ENCODE measurements at regions not wholly inside any gene's neighbourhood (a gene's known extent, or its start where the extent isn't known, plus 50 kb on each side); places are given as distances from the start of the nearest gene placed in this dataset.

- Histone ChIP-seq H3K9me3 (ENCODE audit: severe bottlenecking) (no peaks in the 10 kb centered on the region), H3K36me3 (no peaks in the 10 kb centered on the region), H3K27ac (no peak overlapping the region), H3K4me3 (ENCODE audit: low read depth, low read length) (no peak overlapping the region), H3K27me3 (ENCODE audit: insufficient read depth, low read depth, severe bottlenecking) (no peaks in the 10 kb centered on the region)
- no peak for TF ChIP-seq CTCF (IDR thresholded peaks at IDR 0.05; ENCODE audit: low read depth, low read length)
- no peak for DNase-seq
Measured at GRCh38 chr6:158920311-158920905, 79.6 kb downstream of the RSPH3 start.

- no peaks in the 10 kb centered on the region for H3K27me3 ChIP-seq (ENCODE audit: insufficient read depth, low read depth, severe bottlenecking)
- DNase-seq = no peak
- no peak overlapping the region for H3K27ac ChIP-seq
- H3K4me3 ChIP-seq (ENCODE audit: low read depth, low read length) = no peak overlapping the region
- no peaks in the 10 kb centered on the region for H3K36me3 ChIP-seq
- H3K9me3 ChIP-seq (ENCODE audit: severe bottlenecking) = no peaks in the 10 kb centered on the region
- TF ChIP-seq CTCF (IDR thresholded peaks at IDR 0.05; ENCODE audit: low read depth, low read length) = no peak
Measured at GRCh38 chr6:158919865-158920264, 80.1 kb downstream of the RSPH3 start.

- no peak for TF ChIP-seq CTCF (IDR thresholded peaks at IDR 0.05; ENCODE audit: low read depth, low read length)
- Histone ChIP-seq H3K27me3 (ENCODE audit: insufficient read depth, low read depth, severe bottlenecking) (no peaks in the 10 kb centered on the region), H3K36me3 (no peaks in the 10 kb centered on the region), H3K4me3 (ENCODE audit: low read depth, low read length) (no peak overlapping the region), H3K9me3 (ENCODE audit: severe bottlenecking) (no peaks in the 10 kb centered on the region), H3K27ac (no peak overlapping the region)
- DNase-seq = no peak
Measured at GRCh38 chr6:158916617-158917016, 83.4 kb downstream of the RSPH3 start.

- H3K27ac ChIP-seq = no peak overlapping the region
Measured at GRCh38 chr6:158914923-158915322, 85.1 kb downstream of the RSPH3 start.

GRCh38 chr6:158913580-158913979 is 86.4 kb downstream of the RSPH3 start:
- no peak for DNase-seq
- H3K27me3 ChIP-seq (ENCODE audit: insufficient read depth, low read depth, severe bottlenecking) = no peaks in the 10 kb centered on the region
- no peak for TF ChIP-seq CTCF (IDR thresholded peaks at IDR 0.05; ENCODE audit: low read depth, low read length)
- no peaks in the 10 kb centered on the region for H3K9me3 ChIP-seq (ENCODE audit: severe bottlenecking)
- no peak overlapping the region for H3K4me3 ChIP-seq (ENCODE audit: low read depth, low read length)
- H3K36me3 ChIP-seq = no peaks in the 10 kb centered on the region
- no peak overlapping the region for H3K27ac ChIP-seq

More at GRCh38 chr6:158914923-158915322, 85.1 kb downstream of the RSPH3 start:
- DNase-seq = no peak
- no peaks in the 10 kb centered on the region for H3K27me3 ChIP-seq (ENCODE audit: insufficient read depth, low read depth, severe bottlenecking)
- H3K9me3 ChIP-seq (ENCODE audit: severe bottlenecking) = no peaks in the 10 kb centered on the region
- H3K36me3 ChIP-seq = no peaks in the 10 kb centered on the region
- H3K4me3 ChIP-seq (ENCODE audit: low read depth, low read length) = no peak overlapping the region
- TF ChIP-seq CTCF (IDR thresholded peaks at IDR 0.05; ENCODE audit: low read depth, low read length) = no peak

- Histone ChIP-seq H3K36me3 (no peaks in the 10 kb centered on the region), H3K27ac (no peak overlapping the region), H3K4me3 (ENCODE audit: low read depth, low read length) (no peak overlapping the region), H3K9me3 (ENCODE audit: severe bottlenecking) (no peaks in the 10 kb centered on the region), H3K27me3 (ENCODE audit: insufficient read depth, low read depth, severe bottlenecking) (no peaks in the 10 kb centered on the region)
- DNase-seq = no peak
- no peak for TF ChIP-seq CTCF (IDR thresholded peaks at IDR 0.05; ENCODE audit: low read depth, low read length)
Measured at GRCh38 chr6:158912655-158913054, 87.3 kb downstream of the RSPH3 start.

Measured in WERI-Rb-1 (cell line).